Caco-2 (cell line): ENCODE measurements at regions not wholly inside any gene's neighbourhood (a gene's known extent, or its start where the extent isn't known, plus 50 kb on each side); places are given as distances from the start of the nearest gene placed in this dataset.

Source experiments
- BruUV-seq: library from RNA; stranded (reverse); fragments of 400-500 nt; replicated peaks from 2 replicates; lab custom pipeline; 2021; lab: Mats Ljungman, UMichigan
- CTCF ChIA-PET: fragments of 300-600 bp; sonication (Branson Sonifier 250); formaldehyde crosslinking; loops from one replicate; lab custom pipeline; 2022; ENCODE audit warnings: antibody characterized with exemption; lab: Charles Lee
- POLR2A ChIA-PET: fragments of 300-600 bp; sonication (Branson Sonifier 250); formaldehyde crosslinking; loops from one replicate; lab custom pipeline; 2022; ENCODE audit warnings: antibody characterized with exemption; lab: Charles Lee
- DNase-seq, 2 experiments: peaks; one replicate each; pipeline versions ENCODE4 v3.0.0 to v3.0.0-alpha.2; 2020 to 2022
- H3K27me3 ChIP-seq: replicated peaks from 2 replicates; pipeline ENCODE4 v1.6.0; 2011; ENCODE audit warnings: low read length; ENCODE audit not compliant: control insufficient read depth, insufficient read depth
- H3K36me3 ChIP-seq: 2 replicates; pipeline ENCODE4 v1.5.1; 2011; ENCODE audit warnings: low read length; ENCODE audit not compliant: control insufficient read depth, insufficient read depth
- H3K4me1 ChIP-seq: fragments of 250-450 bp; sonication (Bioruptor Pico); 2 replicates; pipeline ENCODE4 v1.5.1; 2020; ENCODE audit warnings: mild to moderate bottlenecking
- H3K4me3 ChIP-seq: 2 replicates; pipeline ENCODE4 v1.5.1; 2011; ENCODE audit warnings: low read depth, mild to moderate bottlenecking, control low read depth, low read length
- H3K9me3 ChIP-seq: fragments of 250-450 bp; sonication (Bioruptor Pico); 2 replicates; pipeline ENCODE4 v1.5.1; 2020; ENCODE audit warnings: mild to moderate bottlenecking, moderate library complexity
- H3K27ac Mint-ChIP-seq: one replicate; pipeline ENCODE4 v1.8.0; 2022; ENCODE audit warnings: mixed read lengths; ENCODE audit not compliant: unreplicated experiment
- H3K27me3 Mint-ChIP-seq: one replicate; pipeline ENCODE4 v1.8.0; 2022; ENCODE audit warnings: mixed read lengths; ENCODE audit not compliant: insufficient read depth, unreplicated experiment
- H3K36me3 Mint-ChIP-seq: one replicate; pipeline ENCODE4 v1.8.0; 2022; ENCODE audit warnings: mild to moderate bottlenecking, mixed read lengths; ENCODE audit not compliant: insufficient read depth, unreplicated experiment
- H3K4me1 Mint-ChIP-seq: one replicate; pipeline ENCODE4 v1.8.0; 2022; ENCODE audit warnings: low read depth, mixed read lengths; ENCODE audit not compliant: unreplicated experiment
- H3K4me3 Mint-ChIP-seq: one replicate; pipeline ENCODE4 v1.8.0; 2022; ENCODE audit warnings: mild to moderate bottlenecking, moderate library complexity, mixed read lengths; ENCODE audit not compliant: unreplicated experiment
- H3K9me3 Mint-ChIP-seq: one replicate; pipeline ENCODE4 v1.8.0; 2022; ENCODE audit warnings: mixed read lengths; ENCODE audit not compliant: unreplicated experiment
- intact Hi-C: fragments of 100-400 bp; cut with micrococcal nuclease; formaldehyde crosslinking; loops from one replicate; pipeline ENCODE4 v1.10.0; 2022; ENCODE audit not compliant: unreplicated experiment
- TF ChIP-seq, protein P1 (sequence below), 2 experiments: fragments of 200-600 bp in 1 of 2; IDR thresholded peaks; 1 replicate in 1 of 2; 2 replicates in 1 of 2; pipeline versions ENCODE4 v1.5.1 to v1.8.0; 2011 to 2022; ENCODE audit warnings: antibody characterized with exemption in 1 of 2, control low read depth in 1 of 2, inconsistent platforms in 1 of 2, low read depth in 1 of 2, low read length in 1 of 2, mild to moderate bottlenecking in 1 of 2, moderate library complexity in 1 of 2; ENCODE audit not compliant: insufficient read depth in 1 of 2, severe bottlenecking in 1 of 2, unreplicated experiment in 1 of 2

DNA sequence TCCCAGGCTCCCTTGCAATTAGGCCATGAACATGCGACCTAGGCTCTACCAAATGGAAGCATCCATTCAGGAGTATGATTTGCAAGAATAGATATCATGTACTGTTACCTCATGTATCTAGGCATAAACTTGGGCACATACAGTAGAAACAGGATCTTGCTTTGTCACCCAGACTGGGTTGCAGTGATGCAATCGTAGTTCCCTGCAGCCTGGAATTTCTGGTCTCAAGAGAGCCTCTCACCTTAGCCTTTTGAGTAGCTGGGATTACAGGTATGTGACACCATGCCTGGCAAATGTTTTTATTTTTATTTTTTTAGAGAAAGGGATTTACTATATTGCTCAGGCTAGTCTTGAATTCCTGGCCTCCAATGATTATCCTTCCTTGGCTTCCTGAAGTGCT lies 994.2 kb downstream of the ADGRL3 start:
- Mint-ChIP-seq H3K27me3 (no peaks in the 10 kb centered on the region), H3K27ac (no peak overlapping the region), H3K4me1 (no peaks in the 10 kb centered on the region), H3K4me3 (no peak overlapping the region), H3K9me3 (no peaks in the 10 kb centered on the region), H3K36me3 (no peaks in the 10 kb centered on the region)
- H3K36me3 ChIP-seq: no peaks in the 10 kb centered on the region
- intact Hi-C loops: no loop called here
- H3K9me3 ChIP-seq: no peaks in the 10 kb centered on the region
- BruUV-seq: no TSS peak
- H3K4me1 ChIP-seq: no peaks in the 10 kb centered on the region
- H3K27me3 ChIP-seq: no peaks in the 10 kb centered on the region
- ChIA-PET POLR2A (no interaction called here), CTCF (no interaction called here)
- DNase-seq: no peak
- H3K4me3 ChIP-seq: no peak overlapping the region
- TF ChIP-seq, protein P1, sequence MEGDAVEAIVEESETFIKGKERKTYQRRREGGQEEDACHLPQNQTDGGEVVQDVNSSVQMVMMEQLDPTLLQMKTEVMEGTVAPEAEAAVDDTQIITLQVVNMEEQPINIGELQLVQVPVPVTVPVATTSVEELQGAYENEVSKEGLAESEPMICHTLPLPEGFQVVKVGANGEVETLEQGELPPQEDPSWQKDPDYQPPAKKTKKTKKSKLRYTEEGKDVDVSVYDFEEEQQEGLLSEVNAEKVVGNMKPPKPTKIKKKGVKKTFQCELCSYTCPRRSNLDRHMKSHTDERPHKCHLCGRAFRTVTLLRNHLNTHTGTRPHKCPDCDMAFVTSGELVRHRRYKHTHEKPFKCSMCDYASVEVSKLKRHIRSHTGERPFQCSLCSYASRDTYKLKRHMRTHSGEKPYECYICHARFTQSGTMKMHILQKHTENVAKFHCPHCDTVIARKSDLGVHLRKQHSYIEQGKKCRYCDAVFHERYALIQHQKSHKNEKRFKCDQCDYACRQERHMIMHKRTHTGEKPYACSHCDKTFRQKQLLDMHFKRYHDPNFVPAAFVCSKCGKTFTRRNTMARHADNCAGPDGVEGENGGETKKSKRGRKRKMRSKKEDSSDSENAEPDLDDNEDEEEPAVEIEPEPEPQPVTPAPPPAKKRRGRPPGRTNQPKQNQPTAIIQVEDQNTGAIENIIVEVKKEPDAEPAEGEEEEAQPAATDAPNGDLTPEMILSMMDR (IDR thresholded peaks at IDR 0.05; ENCODE audit: insufficient read depth in 1 of 2, low read depth in 1 of 2, low read length in 1 of 2, severe bottlenecking in 1 of 2, unreplicated experiment in 1 of 2): no peak

DNA sequence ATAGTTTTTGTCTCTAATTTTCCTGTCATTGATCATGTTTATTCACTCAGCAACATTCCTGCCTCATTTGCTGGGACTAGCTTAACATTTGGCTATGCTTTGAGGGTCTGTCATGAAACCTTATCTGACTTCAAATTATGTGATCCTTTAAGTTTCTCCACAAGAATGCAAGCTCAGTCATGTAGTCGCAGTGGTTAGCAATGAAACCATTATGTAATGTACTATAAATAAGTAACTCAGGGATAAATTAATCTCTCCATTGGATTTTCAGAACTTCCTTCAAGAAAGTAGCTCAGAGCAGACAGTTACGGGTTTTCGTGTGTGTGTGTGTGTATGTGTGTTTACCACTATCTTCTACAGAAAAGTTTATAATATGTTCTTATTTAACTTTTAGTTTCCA lies 993.6 kb downstream of the ADGRL3 start:
- H3K4me3 ChIP-seq: no peak overlapping the region
- no peaks in the 10 kb centered on the region for H3K9me3 ChIP-seq
- H3K4me1 ChIP-seq: no peaks in the 10 kb centered on the region
- no TSS peak for BruUV-seq
- no peaks in the 10 kb centered on the region for H3K27me3 ChIP-seq
- TF ChIP-seq, protein P1 (IDR thresholded peaks at IDR 0.05; ENCODE audit: insufficient read depth in 1 of 2, low read depth in 1 of 2, low read length in 1 of 2, severe bottlenecking in 1 of 2, unreplicated experiment in 1 of 2): no peak
- H3K4me1 Mint-ChIP-seq: no peaks in the 10 kb centered on the region
- no peaks in the 10 kb centered on the region for H3K9me3 Mint-ChIP-seq
- no peaks in the 10 kb centered on the region for H3K36me3 Mint-ChIP-seq
- POLR2A ChIA-PET: no interaction called here
- H3K36me3 ChIP-seq: no peaks in the 10 kb centered on the region
- no peak for DNase-seq
- H3K27ac Mint-ChIP-seq: no peak overlapping the region
- CTCF ChIA-PET: no interaction called here
- H3K4me3 Mint-ChIP-seq: no peak overlapping the region
- intact Hi-C loops: no loop called here
- H3K27me3 Mint-ChIP-seq: no peaks in the 10 kb centered on the region

DNA sequence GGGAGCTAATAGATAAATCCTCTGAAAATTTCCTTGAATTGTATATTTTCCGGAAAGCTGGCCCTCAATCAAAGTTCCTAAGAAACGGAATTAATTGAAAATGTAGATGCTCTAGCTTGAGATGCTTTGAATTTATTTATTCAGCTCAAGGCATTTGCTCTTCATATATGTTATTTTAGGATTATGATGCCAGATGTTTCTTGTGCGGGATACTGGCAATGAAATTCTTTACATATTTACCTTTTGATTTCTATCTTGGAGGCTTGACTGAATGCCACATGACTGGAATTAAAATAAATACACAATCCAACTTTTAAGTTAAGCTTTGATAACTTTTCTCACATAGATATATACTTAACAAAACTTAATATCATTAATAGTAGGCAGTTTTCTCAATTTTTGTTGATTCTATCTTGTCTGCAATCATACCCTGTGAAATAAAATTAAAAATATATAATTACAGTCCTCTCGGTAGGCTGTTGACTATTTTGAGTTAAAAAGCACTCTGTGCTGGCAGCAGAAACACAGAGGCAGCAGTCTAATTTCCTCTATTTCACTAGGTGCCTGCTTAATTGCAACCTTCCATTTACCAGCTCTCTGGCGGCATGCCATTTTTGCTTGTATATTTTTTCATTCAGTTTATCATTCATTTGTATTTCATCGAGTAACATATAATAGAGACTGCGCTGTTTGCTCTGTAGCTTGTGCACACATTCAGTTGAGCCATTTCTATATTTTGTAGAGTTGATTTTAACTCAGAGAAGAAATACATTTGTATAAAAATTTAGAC lies 991.5 kb downstream of the ADGRL3 start:
- H3K9me3 ChIP-seq: no peaks in the 10 kb centered on the region
- no peak overlapping the region for H3K27ac Mint-ChIP-seq
- H3K4me3 Mint-ChIP-seq: no peak overlapping the region
- CTCF ChIA-PET: no interaction called here
- intact Hi-C loops: no loop called here
- POLR2A ChIA-PET: no interaction called here
- H3K27me3 Mint-ChIP-seq: no peaks in the 10 kb centered on the region
- no peaks in the 10 kb centered on the region for H3K36me3 ChIP-seq
- H3K9me3 Mint-ChIP-seq: no peaks in the 10 kb centered on the region
- no peaks in the 10 kb centered on the region for H3K4me1 ChIP-seq
- H3K4me3 ChIP-seq: no peak overlapping the region
- TF ChIP-seq, protein P1 (IDR thresholded peaks at IDR 0.05; ENCODE audit: insufficient read depth in 1 of 2, low read depth in 1 of 2, low read length in 1 of 2, severe bottlenecking in 1 of 2, unreplicated experiment in 1 of 2): no peak
- no peaks in the 10 kb centered on the region for H3K4me1 Mint-ChIP-seq
- no TSS peak for BruUV-seq
- H3K36me3 Mint-ChIP-seq: no peaks in the 10 kb centered on the region
- H3K27me3 ChIP-seq: no peaks in the 10 kb centered on the region
- no peak for DNase-seq
